K562 (cell line): ENCODE measurements at regions not wholly inside any gene's neighbourhood (a gene's known extent, or its start where the extent isn't known, plus 50 kb on each side); places are given as distances from the start of the nearest gene placed in this dataset.

Experiments used
- ATAC-seq: fragments of 200-7000 bp; cut with Tn5 transposase; 3 replicates; pipeline ENCODE4 v1.9.1; 2020; ENCODE audit warnings: moderate library complexity
- BruUV-seq: library from RNA; stranded (reverse); fragments of 400-500 nt; replicated peaks from 2 replicates; lab custom pipeline; 2021; lab: Mats Ljungman, UMichigan
- CTCF ChIA-PET: fragments of 300-600 bp; formaldehyde crosslinking; extraction: SDS; loops from one replicate; lab custom pipeline; 2021; ENCODE audit warnings: low intra/inter-chr PET ratio; lab: Yijun Ruan, JAX
- POLR2A ChIA-PET: fragments of 300-600, 350-650 bp; sonication (Branson Sonifier 250); formaldehyde crosslinking; extraction: SDS; loops from one replicate; lab custom pipeline; 2021; ENCODE audit warnings: antibody characterized with exemption, inconsistent platforms; lab: Yijun Ruan, JAX
- DNase-seq, 4 experiments: peaks; one replicate each; pipeline versions ENCODE4 v3.0.0 to v3.0.0-alpha.2; 2011 to 2018; ENCODE audit warnings: low spot score in 3 of 4, mixed read lengths in 3 of 4; ENCODE audit errors: extremely low read depth in 1 of 4
- FAIRE-seq: peaks from 2 replicates; lab custom pipeline; 2011; peaks lifted over from hg19 to GRCh38; lab: Jason Lieb, UNC
- H2AFZ ChIP-seq: 2 replicates; pipeline ENCODE4 v1.6.0; 2011; ENCODE audit warnings: low read depth, low read length, control low read depth, inconsistent platforms
- H3K27ac ChIP-seq: fragments of 200-600 bp; 3 replicates; pipeline ENCODE4 v1.8.0; 2011; ENCODE audit warnings: low read depth, mild to moderate bottlenecking, control low read depth, inconsistent platforms, low read length, moderate library complexity, mixed read lengths; ENCODE audit errors: extremely low read depth
- H3K27me3 ChIP-seq, 2 experiments: fragments of 300-600 bp in 1 of 2; 2 replicates in 1 of 2; 3 replicates in 1 of 2; pipeline versions ENCODE4 v1.6.0 to v1.8.0; 2011; ENCODE audit warnings: inconsistent platforms in 2 of 2, low read length in 2 of 2, mild to moderate bottlenecking in 1 of 2, mixed read lengths in 1 of 2, moderate library complexity in 1 of 2; ENCODE audit not compliant: control insufficient read depth in 2 of 2, insufficient read depth in 2 of 2
- H3K36me3 ChIP-seq: fragments of 300-600 bp; 3 replicates; pipeline ENCODE4 v1.8.0; 2011; ENCODE audit warnings: mild to moderate bottlenecking, low read length, inconsistent platforms; ENCODE audit not compliant: control insufficient read depth, insufficient read depth
- H3K4me1 ChIP-seq, 2 experiments: fragments of 200-600 bp in 1 of 2; replicated peaks in 1 of 2; 2 replicates in 1 of 2; 3 replicates in 1 of 2; pipeline versions ENCODE4 v1.5.1 to v1.8.0; 2011; ENCODE audit warnings: inconsistent platforms in 2 of 2, low read length in 2 of 2, mild to moderate bottlenecking in 1 of 2, mixed read lengths in 1 of 2, moderate library complexity in 1 of 2; ENCODE audit not compliant: control insufficient read depth in 2 of 2, insufficient read depth in 2 of 2
- H3K4me2 ChIP-seq: 2 replicates; pipeline ENCODE4 v1.6.1; 2011; ENCODE audit warnings: low read length, control low read depth, inconsistent platforms, mixed read lengths; ENCODE audit not compliant: insufficient read depth
- H3K4me3 ChIP-seq: fragments of 200-600 bp; sonication (generic), shearing (Covaris generic); 2 replicates; pipeline ENCODE4 v1.5.1; 2016; ENCODE audit warnings: control low read depth, inconsistent platforms
- H3K79me2 ChIP-seq: fragments of 200-600 bp; 3 replicates; pipeline ENCODE4 v1.8.0; 2011; ENCODE audit warnings: low read length, inconsistent platforms; ENCODE audit not compliant: control insufficient read depth, insufficient read depth
- H3K9ac ChIP-seq, 2 experiments: 2 replicates each; pipeline versions ENCODE4 v1.6.0 to v1.6.1; 2011; ENCODE audit warnings: low read depth in 2 of 2, low read length in 2 of 2, control low read depth in 1 of 2, inconsistent platforms in 1 of 2, mild to moderate bottlenecking in 1 of 2, mixed read lengths in 1 of 2; ENCODE audit not compliant: insufficient read depth in 1 of 2
- H3K9me1 ChIP-seq: one replicate; pipeline ENCODE4 v1.6.0; 2011; ENCODE audit warnings: inconsistent platforms, mild to moderate bottlenecking, low read length, moderate library complexity; ENCODE audit not compliant: control insufficient read depth, insufficient read depth
- H3K9me3 ChIP-seq: replicated peaks from 2 replicates; pipeline ENCODE4 v1.5.1; 2011; ENCODE audit warnings: low read depth, low read length, inconsistent platforms; ENCODE audit not compliant: control insufficient read depth, insufficient read depth
- H4K20me1 ChIP-seq: replicated peaks from 2 replicates; pipeline ENCODE4 v1.6.1; 2011; ENCODE audit warnings: low read length, inconsistent platforms, mixed read lengths; ENCODE audit not compliant: control insufficient read depth, insufficient read depth
- ADNP ChIP-seq: fragments of 200-800 bp; sonication (Bioruptor generic); IDR thresholded peaks from 2 replicates; pipeline ENCODE4 v1.6.1; 2016; ENCODE audit warnings: missing genetic modification characterization, missing compliant biosample characterization
- ATF7 ChIP-seq: fragments of 450-650 bp; IDR thresholded peaks from 2 replicates; pipeline ENCODE4 v1.7.1; 2014; ENCODE audit warnings: mild to moderate bottlenecking, moderate library complexity
- DIDO1 ChIP-seq: fragments of 450-650 bp; IDR thresholded peaks from 2 replicates; pipeline ENCODE4 v1.6.1; 2016; ENCODE audit warnings: low read depth, missing biosample characterization, missing genetic modification characterization
- HDAC3 ChIP-seq: fragments of 450-650 bp; IDR thresholded peaks from 2 replicates; pipeline ENCODE4 v1.6.1; 2018; ENCODE audit warnings: borderline replicate concordance, mild to moderate bottlenecking, moderate library complexity; ENCODE audit not compliant: partially characterized antibody
- ILF3 ChIP-seq: fragments of 450-650 bp; IDR thresholded peaks from 2 replicates; pipeline ENCODE4 v1.6.1; 2018; ENCODE audit warnings: antibody characterized with exemption, mild to moderate bottlenecking, moderate library complexity, borderline replicate concordance
- MTA1 ChIP-seq: fragments of 450-650 bp; IDR thresholded peaks from 2 replicates; pipeline ENCODE4 v1.6.1; 2017; ENCODE audit warnings: borderline replicate concordance
- RBM25 ChIP-seq: fragments of 200-400 bp; formaldehyde crosslinking; IDR thresholded peaks from 2 replicates; pipeline ENCODE4 v1.6.1; 2018; ENCODE audit warnings: low read length, low read depth, moderate library complexity; ENCODE audit not compliant: severe bottlenecking
- ZNF23 ChIP-seq: fragments of 250-450 bp; sonication (Bioruptor Pico); IDR thresholded peaks from 2 replicates; pipeline ENCODE4 v1.4.0; 2020; ENCODE audit warnings: mild to moderate bottlenecking
- ZNF311 ChIP-seq: fragments of 250-450 bp; sonication (Bioruptor Pico); IDR thresholded peaks from 2 replicates; pipeline ENCODE4 v1.4.0; 2020; ENCODE audit warnings: mild to moderate bottlenecking, moderate library complexity
- WGBS: fragments of 100-300 bp; shearing (Covaris generic); methylation state at CpG from one replicate; pipeline ENCODE4 v1.1.6; 2016; ENCODE audit warnings: low coverage, mixed read lengths; ENCODE audit not compliant: insufficient coverage; ENCODE audit errors: missing lambda C conversion rate; 5-methylcytosine and 5-hydroxymethylcytosine counted together
- in situ Hi-C: fragments of 300-500 bp; cut with MboI; formaldehyde crosslinking; loops from 4 replicates; pipeline ENCODE4 v1.15.0; 2018; ENCODE audit warnings: inconsistent platforms, mixed read lengths
- intact Hi-C: fragments of 100-400 bp; cut with micrococcal nuclease; formaldehyde crosslinking; loops from 2 replicates; pipeline ENCODE4 v1.14.2; 2022
- TF ChIP-seq, protein P1 (sequence below): fragments of 200-400 bp; formaldehyde crosslinking; IDR thresholded peaks from 2 replicates; pipeline ENCODE4 v1.6.1; 2017; ENCODE audit warnings: mild to moderate bottlenecking, low read depth, low read length, moderate library complexity
- TF ChIP-seq, protein P2 (sequence below): fragments of 450-650 bp; formaldehyde crosslinking; IDR thresholded peaks from 2 replicates; pipeline ENCODE4 v1.4.0; 2022; ENCODE audit warnings: mild to moderate bottlenecking, moderate library complexity
- TF ChIP-seq, protein P3 (sequence below): sonication (generic); formaldehyde crosslinking; IDR thresholded peaks from 2 replicates; pipeline ENCODE4 v1.8.0; 2022; ENCODE audit warnings: mild to moderate bottlenecking, missing genetic modification reagents

DNA sequence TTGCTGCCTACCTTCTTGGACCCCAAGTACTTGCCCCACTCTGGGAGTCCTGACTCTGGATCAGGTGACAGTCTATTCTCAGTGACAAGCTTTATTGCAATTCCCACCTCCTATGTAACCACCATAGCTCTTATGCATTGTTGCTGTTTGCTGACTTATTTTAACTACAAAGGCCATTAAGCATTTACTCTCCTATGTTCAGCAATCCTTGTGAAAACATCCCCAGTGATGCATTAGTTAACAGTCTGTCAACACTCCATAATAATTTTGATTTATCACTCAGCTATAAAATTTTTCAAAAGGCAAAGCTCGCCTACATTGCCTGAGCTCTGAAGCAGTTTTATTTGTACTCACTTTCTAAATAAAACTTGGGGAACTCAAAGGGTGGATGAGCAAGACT, 871.8 kb upstream of the SORCS1 start:
- Histone ChIP-seq H3K9ac (no peak overlapping the region), H3K4me1 (no peaks in the 10 kb centered on the region), H3K27ac (no peak overlapping the region), H3K27me3 (no peaks in the 10 kb centered on the region), H3K9me1 (no peaks in the 10 kb centered on the region), H3K9me3 (no peaks in the 10 kb centered on the region), H3K4me3 (no peak overlapping the region), H3K4me2 (no peak overlapping the region), H4K20me1 (no peaks in the 10 kb centered on the region), H3K79me2 (no peaks in the 10 kb centered on the region), H2AFZ (no peak overlapping the region), H3K36me3 (no peaks in the 10 kb centered on the region)
- in situ Hi-C loops: no loop called here
- ATAC-seq (no peak), DNase-seq (no peak), FAIRE-seq (no peak)
- intact Hi-C loops: no loop called here
- WGBS: 0% methylated on average over 1 of the region's 1 CpG
- ChIA-PET CTCF (no interaction called here), POLR2A (no interaction called here)
- TF ChIP-seq MTA1 (no peak), ZNF311 (CRISPR knock-in tag) (no peak), DIDO1 (tag) (no peak), ATF7 (no peak), ZNF23 (CRISPR knock-in tag) (no peak), HDAC3 (no peak), ADNP (tag) (no peak), ILF3 (no peak), RBM25 (no peak)
- TF ChIP-seq, protein P1, sequence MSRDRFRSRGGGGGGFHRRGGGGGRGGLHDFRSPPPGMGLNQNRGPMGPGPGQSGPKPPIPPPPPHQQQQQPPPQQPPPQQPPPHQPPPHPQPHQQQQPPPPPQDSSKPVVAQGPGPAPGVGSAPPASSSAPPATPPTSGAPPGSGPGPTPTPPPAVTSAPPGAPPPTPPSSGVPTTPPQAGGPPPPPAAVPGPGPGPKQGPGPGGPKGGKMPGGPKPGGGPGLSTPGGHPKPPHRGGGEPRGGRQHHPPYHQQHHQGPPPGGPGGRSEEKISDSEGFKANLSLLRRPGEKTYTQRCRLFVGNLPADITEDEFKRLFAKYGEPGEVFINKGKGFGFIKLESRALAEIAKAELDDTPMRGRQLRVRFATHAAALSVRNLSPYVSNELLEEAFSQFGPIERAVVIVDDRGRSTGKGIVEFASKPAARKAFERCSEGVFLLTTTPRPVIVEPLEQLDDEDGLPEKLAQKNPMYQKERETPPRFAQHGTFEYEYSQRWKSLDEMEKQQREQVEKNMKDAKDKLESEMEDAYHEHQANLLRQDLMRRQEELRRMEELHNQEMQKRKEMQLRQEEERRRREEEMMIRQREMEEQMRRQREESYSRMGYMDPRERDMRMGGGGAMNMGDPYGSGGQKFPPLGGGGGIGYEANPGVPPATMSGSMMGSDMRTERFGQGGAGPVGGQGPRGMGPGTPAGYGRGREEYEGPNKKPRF: no peak
- TF ChIP-seq, protein P2, sequence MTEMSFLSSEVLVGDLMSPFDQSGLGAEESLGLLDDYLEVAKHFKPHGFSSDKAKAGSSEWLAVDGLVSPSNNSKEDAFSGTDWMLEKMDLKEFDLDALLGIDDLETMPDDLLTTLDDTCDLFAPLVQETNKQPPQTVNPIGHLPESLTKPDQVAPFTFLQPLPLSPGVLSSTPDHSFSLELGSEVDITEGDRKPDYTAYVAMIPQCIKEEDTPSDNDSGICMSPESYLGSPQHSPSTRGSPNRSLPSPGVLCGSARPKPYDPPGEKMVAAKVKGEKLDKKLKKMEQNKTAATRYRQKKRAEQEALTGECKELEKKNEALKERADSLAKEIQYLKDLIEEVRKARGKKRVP (CRISPR knock-in tag): no peak
- TF ChIP-seq, protein P3, sequence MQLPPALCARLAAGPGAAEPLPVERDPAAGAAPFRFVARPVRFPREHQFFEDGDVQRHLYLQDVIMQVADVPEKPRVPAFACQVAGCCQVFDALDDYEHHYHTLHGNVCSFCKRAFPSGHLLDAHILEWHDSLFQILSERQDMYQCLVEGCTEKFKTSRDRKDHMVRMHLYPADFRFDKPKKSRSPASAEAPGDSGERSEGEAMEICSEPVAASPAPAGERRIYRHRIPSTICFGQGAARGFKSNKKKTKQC (CRISPR knock-in tag): no peak
- no TSS peak for BruUV-seq
